GM18502 (cell line): ENCODE measurements at regions not wholly inside any gene's neighbourhood (a gene's known extent, or its start where the extent isn't known, plus 50 kb on each side); places are given as distances from the start of the nearest gene placed in this dataset.
"Not testable (repeated sequence)": the region's sequence is repeated elsewhere in the genome, so short reads cannot be mapped to it uniquely, and the experiment has no call there.

Experiments used
- ATAC-seq: cut with Tn5 transposase; IDR thresholded peaks from one replicate; pipeline ENCODE4 v1.9.1; 2021; ENCODE audit warnings: mild to moderate bottlenecking; ENCODE audit not compliant: unreplicated experiment, poor library complexity

DNA sequence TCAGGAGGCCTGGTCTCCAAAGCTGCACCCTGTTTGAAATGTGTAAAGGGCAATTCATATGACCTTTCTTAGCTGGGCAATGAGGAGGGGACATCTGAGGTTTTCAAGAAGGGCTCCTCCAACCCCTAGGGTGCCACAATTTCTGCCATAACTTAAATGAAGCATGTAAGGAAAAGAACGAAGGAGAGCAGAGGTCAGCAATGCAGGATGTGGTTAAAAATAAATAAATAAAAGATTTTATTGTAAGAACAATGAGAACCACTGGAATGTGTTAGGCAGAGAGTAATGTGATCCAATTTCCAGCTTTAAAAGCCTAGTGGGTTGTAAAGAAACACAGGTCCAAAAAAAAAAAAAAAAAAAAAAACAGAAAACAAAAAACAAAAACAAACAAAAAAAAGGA lies 673.1 kb downstream of the TNS3 start:
- ATAC-seq: no peak

DNA sequence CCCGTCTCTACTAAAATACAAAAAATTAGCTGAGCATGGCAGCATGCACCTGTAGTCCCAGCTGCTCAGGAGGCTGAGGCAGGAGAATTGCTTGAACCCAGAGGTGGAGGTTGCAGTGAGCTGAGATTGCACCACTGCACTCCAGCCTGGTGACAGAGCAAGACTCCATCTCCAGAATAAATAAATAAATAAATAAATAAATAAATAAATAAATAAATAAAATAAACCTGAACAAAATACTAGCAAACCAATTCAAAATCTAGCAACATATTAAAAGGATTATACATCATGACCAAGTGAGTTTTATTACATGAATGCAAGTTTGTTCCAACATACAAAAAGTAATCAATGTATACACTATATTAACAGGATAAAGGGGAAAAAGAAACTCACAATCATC lies 677.4 kb downstream of the TNS3 start:
- ATAC-seq: not testable (repeated sequence)

DNA sequence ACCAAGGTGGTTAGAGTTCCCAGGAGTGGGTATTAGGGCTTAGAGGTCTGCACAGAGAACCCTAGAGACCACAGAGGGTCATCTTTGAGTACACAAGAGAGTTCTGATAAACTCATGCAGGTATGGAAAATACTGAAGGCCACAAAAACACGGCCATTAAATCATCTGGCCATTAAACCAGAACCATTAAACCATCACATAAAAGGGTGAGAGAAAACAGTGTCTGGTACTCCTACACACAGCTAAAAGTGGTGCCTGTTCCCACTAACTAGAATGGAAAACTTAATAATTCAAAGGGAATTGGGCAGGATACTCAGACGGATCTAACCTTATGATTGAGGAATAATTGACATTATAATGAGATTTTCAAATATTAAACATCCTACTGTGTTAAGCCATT lies 679.4 kb downstream of the TNS3 start:
- ATAC-seq: no peak

DNA sequence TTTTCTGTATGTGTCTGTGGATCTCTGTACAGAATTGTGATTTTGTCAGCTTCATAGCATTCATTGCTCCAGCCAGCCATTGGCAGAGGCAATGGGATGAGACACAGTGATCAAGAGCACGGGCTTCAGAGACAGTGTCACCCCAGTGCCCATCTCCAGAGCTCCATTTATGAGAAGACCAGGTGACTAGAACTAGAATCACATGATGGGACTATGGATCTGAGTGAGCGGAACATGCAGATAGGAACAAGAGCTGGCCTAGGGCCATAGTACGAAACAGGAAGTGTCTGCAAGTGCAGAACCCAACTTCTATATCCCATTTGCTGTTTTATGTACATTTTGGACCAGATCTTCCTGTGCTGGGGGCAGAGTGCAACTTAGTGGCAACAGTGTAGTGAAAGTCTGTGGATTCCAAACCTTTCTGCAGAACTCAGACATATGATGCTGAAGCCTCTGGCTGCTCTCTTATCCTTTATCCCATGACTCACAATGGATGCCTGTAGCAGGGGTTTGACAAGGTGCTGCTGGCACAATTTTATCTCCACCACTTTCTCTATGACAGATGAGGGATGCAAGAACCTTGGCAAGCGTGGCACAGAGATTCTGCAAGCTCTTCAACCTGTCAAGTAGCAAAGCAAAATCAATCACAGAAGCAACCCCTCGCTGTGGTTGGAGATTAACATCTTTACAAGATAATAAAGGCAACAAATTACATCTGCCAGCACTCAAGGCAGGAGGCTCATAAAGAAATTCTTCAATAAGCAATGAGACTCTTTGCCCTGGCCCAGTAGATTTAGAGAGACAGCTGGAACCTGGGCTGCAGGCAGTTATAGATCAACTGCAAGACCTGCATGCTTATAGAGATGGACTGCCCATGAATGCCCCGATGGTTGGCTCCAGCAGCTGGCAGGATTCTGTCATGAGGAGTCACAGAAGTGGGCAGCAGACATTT lies 681.3 kb downstream of the TNS3 start:
- no peak for ATAC-seq

DNA sequence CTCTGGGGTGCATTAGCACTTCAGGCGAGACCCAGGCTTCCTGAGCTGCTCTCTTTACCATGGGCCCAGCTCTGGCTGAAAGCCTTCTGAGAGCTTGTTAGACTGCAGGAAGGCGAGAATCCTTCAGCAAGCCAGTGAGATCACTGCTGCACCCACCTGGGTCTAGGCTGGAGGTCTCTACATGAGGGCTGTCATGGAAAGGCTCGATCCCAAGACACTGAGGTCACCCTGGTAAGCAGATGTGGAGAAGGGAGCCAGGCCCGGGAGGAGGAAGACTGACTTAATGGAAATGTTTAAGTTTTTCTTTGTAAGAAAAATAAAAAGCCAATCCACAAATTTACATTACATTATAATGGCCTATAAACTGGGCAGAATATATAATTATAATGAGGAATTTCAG lies 684.5 kb downstream of the TNS3 start:
- no peak for ATAC-seq

DNA sequence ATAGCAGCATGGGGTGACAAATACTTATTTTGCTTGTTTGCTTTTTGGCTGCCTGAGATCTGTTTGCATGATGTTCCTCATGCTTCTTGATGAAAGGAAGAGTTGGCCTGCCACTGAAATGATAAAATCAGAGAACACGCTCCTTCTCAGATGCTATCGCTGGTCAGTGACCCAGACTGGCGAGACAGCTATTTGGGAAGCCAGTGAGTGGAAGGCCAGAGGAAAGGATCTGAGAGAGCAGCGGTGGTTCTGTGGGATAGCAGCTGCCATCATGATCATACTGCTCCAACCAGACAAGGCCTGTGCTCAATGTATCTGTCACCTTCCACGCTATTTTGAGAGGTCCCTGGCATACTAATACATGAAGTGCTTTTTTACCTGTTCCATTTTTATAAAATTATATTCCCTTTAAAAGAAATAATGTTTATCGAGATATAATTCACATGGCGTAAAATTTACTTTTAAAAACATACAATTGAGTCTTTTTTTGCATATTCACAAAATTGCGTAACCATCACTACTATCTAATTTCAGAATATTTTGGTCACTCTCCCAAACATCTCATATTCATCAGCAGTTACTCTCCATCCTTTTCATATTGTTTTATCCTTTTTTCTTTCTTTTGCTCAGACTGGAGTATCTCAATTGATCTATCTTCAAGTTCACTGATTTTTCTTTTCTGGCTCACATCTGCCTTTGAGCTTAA lies 695.1 kb downstream of the TNS3 start:
- ATAC-seq: no peak

DNA sequence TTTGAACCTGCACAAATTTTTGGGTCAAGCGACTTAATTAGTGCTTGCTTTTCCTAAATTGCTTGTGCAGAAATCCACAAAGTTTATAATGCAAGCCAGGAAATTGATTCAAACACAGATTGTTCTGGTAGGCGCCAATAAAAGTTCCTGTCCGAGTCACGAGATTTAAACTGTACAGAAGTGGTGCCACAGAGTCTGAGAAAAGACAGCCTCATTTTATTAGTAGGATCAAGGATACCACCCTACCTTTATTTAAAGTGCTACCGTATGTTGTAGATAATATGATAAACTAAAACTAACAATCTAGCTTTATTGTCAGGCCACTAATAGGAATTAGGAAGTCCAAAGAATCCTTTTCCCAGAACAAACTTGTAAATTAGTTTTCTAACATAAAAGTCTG lies 696.7 kb downstream of the TNS3 start:
- ATAC-seq: no peak

DNA sequence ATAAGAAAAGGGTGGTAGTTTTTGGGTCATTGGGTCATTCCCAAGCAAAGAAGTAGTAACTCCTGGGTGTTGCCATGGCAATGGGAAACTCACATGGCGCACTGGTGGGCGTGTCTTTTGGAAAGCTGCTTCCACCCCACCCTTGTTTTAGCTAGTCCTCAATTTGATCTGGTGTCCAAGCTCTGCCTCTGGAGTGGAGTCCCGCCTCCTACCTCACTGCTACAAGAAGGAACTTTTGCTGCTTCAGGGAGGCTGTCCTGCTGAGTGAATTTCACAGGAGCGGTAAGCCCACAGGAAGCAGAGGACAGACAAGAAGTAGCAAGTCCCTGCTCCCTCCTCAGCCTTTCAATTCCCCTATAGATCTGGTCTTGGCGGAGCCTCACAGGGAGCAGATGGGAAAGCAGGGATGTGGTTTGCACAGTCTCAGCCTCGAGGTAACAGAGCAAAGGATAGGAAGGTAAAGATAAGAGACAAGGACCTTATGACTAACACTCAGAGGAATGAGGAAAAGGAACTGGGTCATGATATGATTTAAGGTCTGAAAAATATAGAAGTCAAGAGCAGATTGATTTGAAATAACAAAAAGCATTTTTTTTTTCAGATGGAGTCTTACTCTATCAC lies 700.3 kb downstream of the TNS3 start:
- no peak for ATAC-seq

DNA sequence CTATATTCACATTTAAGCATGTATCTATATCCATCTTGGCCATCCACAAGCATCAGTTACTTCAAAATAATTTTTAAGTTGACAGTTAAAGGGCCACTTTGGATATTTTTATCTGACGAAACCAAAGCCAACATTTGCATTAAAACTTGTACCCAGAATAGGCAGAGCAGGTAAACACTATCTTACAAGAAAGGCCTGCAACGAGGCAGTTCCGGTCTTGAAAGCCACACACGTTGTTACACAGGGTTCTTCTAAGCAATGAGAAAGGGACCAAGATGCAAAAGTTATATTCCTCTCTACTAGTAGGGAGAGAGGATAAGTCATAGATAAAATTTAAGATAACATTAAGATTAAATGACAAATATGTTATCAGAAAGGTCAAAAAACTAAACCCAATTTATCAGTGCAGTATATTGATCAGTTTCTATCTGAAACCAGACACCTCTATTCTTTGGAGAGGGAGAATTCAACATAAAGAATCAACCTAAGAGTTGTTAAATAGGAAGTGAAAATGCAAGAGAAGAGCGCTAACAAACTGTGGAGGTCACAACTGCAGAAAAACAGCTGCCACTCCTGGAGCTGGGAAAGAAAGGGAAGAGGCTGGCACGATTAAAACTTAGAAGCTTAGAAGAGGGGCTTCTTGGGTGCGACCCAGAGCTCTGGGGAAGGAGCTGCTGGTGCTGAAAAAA lies 701.3 kb downstream of the TNS3 start:
- ATAC-seq: no peak

DNA sequence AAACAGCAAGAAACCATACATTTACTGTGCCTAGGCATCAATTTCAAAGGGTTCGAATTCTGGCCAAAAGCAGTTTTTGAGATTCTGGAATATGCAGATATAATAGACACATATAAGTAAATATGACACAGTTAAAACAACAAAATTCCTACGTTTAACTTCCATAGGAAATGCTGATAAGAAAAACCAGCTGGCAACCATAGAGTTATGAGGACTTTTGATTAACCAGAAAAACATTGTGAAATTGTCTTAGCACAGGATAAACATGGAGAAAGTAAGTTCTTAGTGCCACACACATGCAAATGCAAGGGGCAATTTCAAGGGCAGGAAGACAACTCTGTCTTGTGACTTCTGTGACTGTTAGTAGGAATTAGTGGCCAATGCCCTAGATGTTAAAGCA lies 702.1 kb downstream of the TNS3 start:
- ATAC-seq: no peak

DNA sequence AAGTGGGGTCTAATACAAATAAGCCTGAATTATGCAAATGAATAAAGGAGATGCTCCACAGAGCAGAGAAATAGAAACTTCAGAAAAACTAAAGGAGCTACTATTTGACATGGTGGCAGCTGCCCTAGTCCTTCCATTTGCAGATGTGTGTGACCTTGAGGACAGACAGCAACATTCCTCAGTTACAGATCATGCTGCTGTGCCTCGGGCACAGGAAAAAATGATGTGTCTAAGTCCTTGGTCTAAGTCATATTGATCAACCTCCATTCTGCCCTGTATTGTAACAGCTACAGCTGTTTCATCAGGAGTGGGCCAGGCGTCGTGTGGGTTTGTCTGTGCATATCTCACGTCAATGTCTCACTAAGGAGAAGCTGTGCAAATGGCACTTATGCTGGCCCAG lies 710.4 kb downstream of the TNS3 start:
- ATAC-seq: no peak

DNA sequence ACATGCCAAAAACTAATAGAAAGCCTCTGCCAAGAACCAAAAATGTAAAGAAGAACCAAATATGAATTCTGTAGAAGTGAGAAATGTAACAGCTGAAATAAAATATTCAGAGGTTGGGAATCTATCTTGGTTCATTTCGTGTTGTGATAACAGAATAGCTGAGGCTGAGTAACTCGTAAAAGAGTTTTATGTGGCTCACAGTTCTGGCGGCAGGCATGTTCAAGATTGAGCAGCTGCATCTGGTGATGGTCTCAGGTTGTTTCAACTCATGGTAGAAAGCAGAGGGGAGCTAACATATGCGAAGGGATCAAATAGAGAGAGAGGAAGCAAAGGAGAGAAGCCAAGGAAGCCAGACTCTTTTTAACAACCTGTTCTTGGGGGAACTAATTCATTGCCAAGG lies 717.2 kb downstream of the TNS3 start:
- ATAC-seq: no peak

DNA sequence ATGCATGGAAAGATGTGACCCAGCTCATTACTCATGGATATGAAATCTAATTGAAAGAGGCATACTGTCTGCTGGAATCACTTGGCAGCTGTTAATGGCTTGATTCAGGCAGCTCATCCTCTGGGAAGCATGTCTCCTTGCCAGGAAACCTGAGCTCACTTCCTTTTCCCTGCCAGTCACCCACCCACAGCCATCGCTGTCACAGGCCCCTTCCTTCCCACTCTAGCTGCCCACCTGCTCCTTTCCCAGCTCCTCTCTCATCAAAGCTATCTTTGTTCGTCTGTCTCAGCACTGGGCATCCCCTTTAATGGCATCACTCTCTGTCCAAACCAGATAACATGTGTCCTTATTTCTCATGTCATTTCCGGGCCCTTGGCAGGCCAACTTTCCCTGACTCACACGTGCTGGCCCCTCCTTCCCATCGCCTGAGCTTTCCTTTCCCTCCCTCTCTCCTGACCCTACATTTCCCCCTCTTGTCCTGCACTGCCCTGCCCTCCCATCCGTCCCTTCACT lies 721.9 kb downstream of the TNS3 start:
- no peak for ATAC-seq

DNA sequence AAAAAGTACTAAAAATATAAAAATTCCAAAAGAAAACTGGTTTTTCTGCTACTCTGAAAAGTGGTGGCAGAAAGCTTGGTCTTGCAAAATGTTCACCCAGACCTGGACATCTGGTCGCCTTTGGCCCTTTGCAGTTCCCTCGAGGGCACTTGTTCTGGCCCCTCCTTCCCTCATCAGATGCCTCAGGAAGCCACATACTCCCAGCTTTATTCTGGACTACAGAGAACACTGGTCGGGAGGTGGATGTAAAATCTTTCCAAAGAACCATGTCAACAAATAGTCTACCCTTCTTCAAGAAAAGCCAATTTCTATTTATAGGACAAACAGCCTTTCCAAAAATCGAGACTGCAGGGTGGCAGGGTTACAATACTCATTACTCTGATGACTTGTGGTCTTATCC lies 726.1 kb downstream of the TNS3 start:
- no peak for ATAC-seq

DNA sequence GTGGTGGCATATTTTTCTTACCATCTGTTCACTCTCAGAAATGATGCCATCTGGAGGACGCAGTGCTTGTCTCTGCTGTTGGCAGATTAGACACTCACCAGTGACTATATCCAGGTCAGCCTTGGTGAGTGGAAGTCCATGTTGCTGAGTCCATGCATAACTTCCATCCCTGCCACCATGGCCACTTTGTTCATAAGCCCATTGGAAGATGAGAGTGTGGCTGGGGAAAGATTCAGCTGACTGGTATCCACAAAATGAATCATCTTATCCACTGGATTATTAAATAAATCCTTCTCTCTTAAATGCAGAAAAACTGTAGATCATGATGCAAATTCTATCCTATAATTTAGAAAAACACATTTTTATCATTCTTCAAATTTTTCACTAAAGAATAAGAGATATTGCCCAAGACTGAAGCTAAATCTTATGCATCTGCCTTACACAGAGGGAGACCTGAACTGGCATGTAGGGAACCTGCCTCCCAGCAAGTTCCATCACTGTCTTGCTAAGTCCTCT lies 726.9 kb downstream of the TNS3 start:
- no peak for ATAC-seq

DNA sequence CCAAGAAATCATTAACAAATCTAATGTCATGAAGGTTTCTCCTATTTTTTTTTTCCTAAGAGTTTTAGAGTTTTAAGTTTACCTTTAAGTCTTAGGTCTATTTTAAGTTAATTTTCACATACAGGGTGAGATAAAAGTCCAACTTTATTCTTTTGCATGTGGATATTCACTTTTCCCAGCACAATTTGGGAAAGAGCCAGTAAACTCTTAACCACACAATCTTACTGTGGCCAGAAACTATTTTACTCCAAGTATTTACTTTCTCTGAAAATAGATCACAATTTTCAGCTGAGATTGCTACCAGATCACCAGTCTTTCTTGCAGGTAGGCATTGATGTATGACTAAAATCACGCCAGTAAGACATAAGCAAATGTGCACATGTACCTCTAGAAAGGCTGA lies 728.5 kb downstream of the TNS3 start:
- no peak for ATAC-seq

DNA sequence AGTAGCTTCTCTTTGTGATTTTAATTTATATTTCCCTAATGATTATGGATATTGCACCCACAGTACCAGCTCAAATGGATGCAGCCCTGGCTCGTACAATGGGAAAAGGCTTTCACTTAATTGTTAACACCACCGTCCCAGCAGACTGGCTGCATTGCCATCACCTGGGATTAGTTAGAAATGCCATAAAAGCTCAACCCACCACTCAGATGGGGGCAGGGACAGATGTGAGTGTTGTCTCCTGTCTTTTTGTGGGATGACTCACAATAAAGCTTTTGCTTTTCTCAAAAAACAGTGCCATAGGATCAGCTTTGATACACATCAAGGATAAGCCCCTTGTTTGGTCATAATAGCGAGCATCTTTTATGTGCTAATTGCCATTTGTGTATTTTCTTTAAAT lies 729.1 kb downstream of the TNS3 start:
- no peak for ATAC-seq

DNA sequence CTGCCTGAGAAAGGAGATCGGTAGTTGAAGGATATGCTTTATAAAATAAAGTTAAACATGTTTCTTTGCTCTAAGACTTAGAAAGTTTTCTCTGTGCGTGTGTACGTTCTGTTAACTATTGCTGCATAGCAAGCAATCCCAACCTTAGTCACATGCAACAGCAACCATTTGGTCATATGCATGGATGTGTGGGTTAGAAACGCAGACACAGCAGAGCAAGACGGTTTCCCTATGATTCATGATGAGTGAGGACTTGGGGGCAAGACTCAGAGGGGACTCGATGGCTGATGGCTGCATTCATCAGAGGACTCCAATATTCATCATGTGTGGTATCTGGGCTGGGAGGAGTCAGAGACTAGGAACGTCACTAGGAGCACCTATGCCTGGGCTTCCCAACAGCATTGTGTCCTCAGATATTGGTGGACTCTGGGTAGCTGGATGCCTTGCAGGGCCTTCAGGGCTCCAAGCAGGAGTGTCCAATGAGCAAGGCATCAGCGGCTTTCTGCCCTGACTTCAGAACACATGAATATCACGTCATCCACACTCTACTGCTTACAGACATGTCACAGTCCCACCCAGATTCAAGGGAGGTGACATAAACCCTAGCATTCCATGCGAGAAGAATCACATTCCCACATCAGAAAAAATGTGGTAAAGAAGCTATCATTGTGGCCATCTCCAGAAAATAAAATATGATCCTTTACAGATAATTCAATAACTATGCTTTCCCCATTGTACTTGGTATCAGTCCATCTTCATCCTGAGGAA lies 731.2 kb downstream of the TNS3 start:
- ATAC-seq: no peak

DNA sequence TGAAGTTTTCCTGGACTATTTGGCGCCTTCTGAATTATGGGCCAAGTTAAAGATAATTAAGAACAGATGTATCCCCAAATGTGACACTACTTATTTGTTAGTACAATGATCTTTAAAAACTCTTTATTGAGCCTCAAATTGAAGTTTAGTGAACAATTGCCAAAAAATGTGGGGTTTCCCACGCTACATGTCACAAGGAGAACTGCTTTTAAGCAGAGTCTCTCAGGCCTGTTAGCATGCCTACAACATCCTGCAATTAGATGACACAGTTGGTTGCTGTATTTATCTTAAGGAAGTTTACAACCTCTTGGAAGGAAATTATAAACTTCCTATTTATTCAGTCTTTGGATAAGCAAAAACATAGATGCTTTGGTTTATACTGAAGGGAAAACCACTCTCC lies 733.0 kb downstream of the TNS3 start:
- ATAC-seq: no peak

DNA sequence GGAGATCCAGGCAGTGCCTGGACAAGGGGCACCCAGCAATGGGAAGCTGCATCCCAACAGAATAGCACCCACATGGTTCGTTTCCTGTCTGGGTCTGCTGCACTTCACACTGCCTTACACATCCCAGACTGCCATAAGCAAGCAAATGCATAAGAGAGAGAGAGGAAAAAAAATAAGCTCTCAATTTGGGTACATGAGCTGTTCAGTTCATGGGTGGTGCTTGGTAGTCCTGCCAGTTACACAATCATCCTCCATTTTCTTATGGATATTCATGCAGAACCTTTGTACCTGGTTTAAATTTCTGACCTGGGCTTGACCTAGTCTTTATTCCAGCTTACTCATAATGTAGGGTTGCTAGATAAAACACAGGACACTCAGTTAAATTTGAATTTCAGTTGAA lies 733.6 kb downstream of the TNS3 start:
- ATAC-seq: no peak
